HG02798 (cell line): ENCODE measurements at regions not wholly inside any gene's neighbourhood (a gene's known extent, or its start where the extent isn't known, plus 50 kb on each side); places are given as distances from the start of the nearest gene placed in this dataset.
"Not testable (repeated sequence)": the region's sequence is repeated elsewhere in the genome, so short reads cannot be mapped to it uniquely, and the experiment has no call there.

Experiments
- ATAC-seq: cut with Tn5 transposase; IDR thresholded peaks from one replicate; pipeline ENCODE4 v1.9.1; 2021; ENCODE audit warnings: mild to moderate bottlenecking; ENCODE audit not compliant: unreplicated experiment, poor library complexity

- not testable (repeated sequence) for ATAC-seq
Observed at GRCh38 chr6:158888171-158888570, 69.0 kb upstream of the EZR start.

GRCh38 chr6:158886346-158886977 is 67.3 kb upstream of the EZR start:
- ATAC-seq = not testable (repeated sequence)

GRCh38 chr6:158881884-158882283 is 62.7 kb upstream of the EZR start:
- not testable (repeated sequence) for ATAC-seq

- not testable (repeated sequence) for ATAC-seq
Observed at GRCh38 chr6:158881276-158881675, 62.1 kb upstream of the EZR start.

GRCh38 chr6:158879180-158879579 is 60.0 kb upstream of the EZR start:
- no peak for ATAC-seq

- no peak for ATAC-seq
Observed at GRCh38 chr6:158877716-158878115, 58.5 kb upstream of the EZR start.

GRCh38 chr6:158876886-158877285 is 57.7 kb upstream of the EZR start:
- ATAC-seq = no peak

- ATAC-seq = no peak
Observed at GRCh38 chr6:158870649-158870957, 51.4 kb upstream of the EZR start.

- peak; percentile 94 for ATAC-seq
Observed at GRCh38 chr6:158869826-158870648, 50.9 kb upstream of the EZR start.

- ATAC-seq = peak; percentile 83
Observed at GRCh38 chr6:158868890-158869825, 50.0 kb upstream of the EZR start.
